Neural cell (in vitro differentiated cells): ENCODE measurements at regions not wholly inside any gene's neighbourhood (a gene's known extent, or its start where the extent isn't known, plus 50 kb on each side); places are given as distances from the start of the nearest gene placed in this dataset.

Experiments used
- H2AFZ ChIP-seq: fragments of 200-600, 300-800 bp; sonication (generic), shearing (Covaris generic); 2 replicates; pipeline ENCODE4 v1.6.0; 2014; ENCODE audit warnings: low read depth, mild to moderate bottlenecking, antibody characterized with exemption, low read length, moderate library complexity
- H3F3A ChIP-seq: fragments of 200-600 bp; shearing (Covaris generic); 2 replicates; pipeline ENCODE4 v1.6.1; 2016; ENCODE audit warnings: mild to moderate bottlenecking, moderate library complexity, mixed read lengths, antibody characterized with exemption, low read length; ENCODE audit not compliant: insufficient read depth, poor library complexity, severe bottlenecking
- H3K27ac ChIP-seq: fragments of 200-600, 300-800 bp; sonication (generic), shearing (Covaris generic); 2 replicates; pipeline ENCODE4 v1.5.1; 2014; ENCODE audit warnings: mild to moderate bottlenecking, low read length, moderate library complexity
- H3K27me3 ChIP-seq: fragments of 300-800, 200-600 bp; sonication (generic), shearing (Covaris generic); 2 replicates; pipeline ENCODE4 v1.6.0; 2014; ENCODE audit warnings: mild to moderate bottlenecking, low read depth, low read length, moderate library complexity; ENCODE audit not compliant: insufficient read depth
- H3K36me3 ChIP-seq: fragments of 300-800, 200-600 bp; sonication (generic), shearing (Covaris generic); 2 replicates; pipeline ENCODE4 v1.5.1; 2014; ENCODE audit warnings: mild to moderate bottlenecking, antibody characterized with exemption, low read length, moderate library complexity; ENCODE audit not compliant: insufficient read depth
- H3K4me2 ChIP-seq: fragments of 300-800, 200-600 bp; sonication (generic), shearing (Covaris generic); 2 replicates; pipeline ENCODE4 v1.6.0; 2014; ENCODE audit warnings: mild to moderate bottlenecking, low read length
- H3K4me3 ChIP-seq: fragments of 300-800, 200-600 bp; sonication (generic), shearing (Covaris generic); 2 replicates; pipeline ENCODE4 v1.5.1; 2014; ENCODE audit warnings: mild to moderate bottlenecking, low read length, moderate library complexity
- H3K79me2 ChIP-seq: fragments of 200-600 bp; shearing (Covaris generic); replicated peaks from 2 replicates; pipeline ENCODE4 v1.6.0; 2014; ENCODE audit warnings: mild to moderate bottlenecking, low read length, moderate library complexity; ENCODE audit not compliant: insufficient read depth
- H3K9ac ChIP-seq: fragments of 300-800, 200-600 bp; sonication (generic), shearing (Covaris generic); 2 replicates; pipeline ENCODE4 v1.6.1; 2016; ENCODE audit warnings: mild to moderate bottlenecking, low read length, mixed read lengths
- H3K9me2 ChIP-seq: fragments of 200-600 bp; shearing (Covaris generic); 2 replicates; pipeline ENCODE4 v1.6.1; 2016; ENCODE audit warnings: mild to moderate bottlenecking, low read length, mixed read lengths; ENCODE audit not compliant: insufficient read depth
- H3K9me3 ChIP-seq: fragments of 200-600, 300-800 bp; sonication (generic), shearing (Covaris generic); 2 replicates; pipeline ENCODE4 v1.6.1; 2016; ENCODE audit warnings: mild to moderate bottlenecking, mixed run types, low read length, moderate library complexity, mixed read lengths
- H4K20me1 ChIP-seq: fragments of 200-600 bp; shearing (Covaris generic); 2 replicates; pipeline ENCODE4 v1.6.1; 2016; ENCODE audit warnings: mild to moderate bottlenecking, mixed run types; ENCODE audit not compliant: insufficient read depth
- EP300 ChIP-seq: fragments of 450-650 bp; conservative IDR thresholded peaks from 2 replicates; pipeline ENCODE4 v1.6.1; 2014; ENCODE audit warnings: antibody characterized with exemption, mild to moderate bottlenecking, moderate library complexity; ENCODE audit not compliant: poor library complexity, severe bottlenecking
- EZH2 ChIP-seq: fragments of 200-600, 300-800 bp; shearing (Covaris generic), sonication (generic); IDR thresholded peaks from 2 replicates; pipeline ENCODE4 v1.6.1; 2014; ENCODE audit warnings: antibody characterized with exemption, low read length, borderline replicate concordance, mild to moderate bottlenecking; ENCODE audit not compliant: insufficient read depth, poor library complexity, severe bottlenecking
- MXI1 ChIP-seq: fragments of 450-650 bp; conservative IDR thresholded peaks from 2 replicates; pipeline ENCODE4 v1.6.1; 2014; ENCODE audit warnings: antibody characterized with exemption, mild to moderate bottlenecking; ENCODE audit not compliant: poor library complexity, severe bottlenecking
- POLR2AphosphoS5 ChIP-seq: IDR thresholded peaks from 2 replicates; pipeline ENCODE4 v1.6.1; 2012
- RAD21 ChIP-seq: fragments of 450-650 bp; conservative IDR thresholded peaks from 2 replicates; pipeline ENCODE4 v1.6.1; 2014; ENCODE audit warnings: antibody characterized with exemption, mild to moderate bottlenecking, moderate library complexity
- SMC3 ChIP-seq: fragments of 450-650 bp; conservative IDR thresholded peaks from 2 replicates; pipeline ENCODE4 v1.6.1; 2014; ENCODE audit warnings: antibody characterized with exemption, mild to moderate bottlenecking, moderate library complexity; ENCODE audit not compliant: poor library complexity
- TAF1 ChIP-seq: IDR thresholded peaks from 2 replicates; pipeline ENCODE4 v1.6.1; 2012; ENCODE audit warnings: low read depth
- TF ChIP-seq, protein P1 (sequence below): IDR thresholded peaks from 2 replicates; pipeline ENCODE4 v1.6.1; 2012; ENCODE audit warnings: borderline replicate concordance
- TF ChIP-seq, protein P2 (sequence below): fragments of 450-650 bp; IDR thresholded peaks from 2 replicates; pipeline ENCODE4 v1.5.1; 2014; ENCODE audit warnings: antibody characterized with exemption, mild to moderate bottlenecking, moderate library complexity; ENCODE audit not compliant: poor library complexity, severe bottlenecking

DNA sequence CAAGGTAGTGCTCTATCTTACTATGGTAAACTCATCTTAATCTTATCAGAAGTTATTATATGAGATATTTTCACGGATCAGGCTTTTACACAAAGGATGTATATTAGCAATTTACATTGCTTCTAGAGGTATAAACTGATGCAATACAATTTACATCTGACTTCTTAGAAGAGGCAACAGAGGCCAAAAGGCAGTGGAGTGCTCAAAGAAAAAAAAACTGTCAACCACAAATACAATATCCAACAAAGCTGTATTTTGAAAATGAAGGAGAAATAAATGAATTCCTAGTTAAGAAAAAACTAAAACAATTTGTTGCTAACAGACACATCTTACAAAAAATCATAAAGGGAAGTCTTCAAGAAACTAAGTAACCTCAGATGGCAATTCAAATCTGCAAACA, 1031.5 kb upstream of the CNTNAP5 start:
- Histone ChIP-seq H3K27me3 (no peaks in the 10 kb centered on the region), H2AFZ (no peak overlapping the region), H3K9me2 (no peaks in the 10 kb centered on the region), H3K79me2 (no peaks in the 10 kb centered on the region), H3K9ac (no peak overlapping the region), H3K27ac (no peak overlapping the region), H3F3A (no peaks in the 10 kb centered on the region), H3K9me3 (no peaks in the 10 kb centered on the region), H3K4me3 (no peak overlapping the region), H3K4me2 (no peak overlapping the region), H3K36me3 (no peaks in the 10 kb centered on the region), H4K20me1 (no peaks in the 10 kb centered on the region)
- TF ChIP-seq SMC3 (no peak), TAF1 (no peak), MXI1 (no peak), POLR2AphosphoS5 (no peak), EP300 (no peak), RAD21 (no peak), EZH2 (no peak)
- TF ChIP-seq, protein P1, sequence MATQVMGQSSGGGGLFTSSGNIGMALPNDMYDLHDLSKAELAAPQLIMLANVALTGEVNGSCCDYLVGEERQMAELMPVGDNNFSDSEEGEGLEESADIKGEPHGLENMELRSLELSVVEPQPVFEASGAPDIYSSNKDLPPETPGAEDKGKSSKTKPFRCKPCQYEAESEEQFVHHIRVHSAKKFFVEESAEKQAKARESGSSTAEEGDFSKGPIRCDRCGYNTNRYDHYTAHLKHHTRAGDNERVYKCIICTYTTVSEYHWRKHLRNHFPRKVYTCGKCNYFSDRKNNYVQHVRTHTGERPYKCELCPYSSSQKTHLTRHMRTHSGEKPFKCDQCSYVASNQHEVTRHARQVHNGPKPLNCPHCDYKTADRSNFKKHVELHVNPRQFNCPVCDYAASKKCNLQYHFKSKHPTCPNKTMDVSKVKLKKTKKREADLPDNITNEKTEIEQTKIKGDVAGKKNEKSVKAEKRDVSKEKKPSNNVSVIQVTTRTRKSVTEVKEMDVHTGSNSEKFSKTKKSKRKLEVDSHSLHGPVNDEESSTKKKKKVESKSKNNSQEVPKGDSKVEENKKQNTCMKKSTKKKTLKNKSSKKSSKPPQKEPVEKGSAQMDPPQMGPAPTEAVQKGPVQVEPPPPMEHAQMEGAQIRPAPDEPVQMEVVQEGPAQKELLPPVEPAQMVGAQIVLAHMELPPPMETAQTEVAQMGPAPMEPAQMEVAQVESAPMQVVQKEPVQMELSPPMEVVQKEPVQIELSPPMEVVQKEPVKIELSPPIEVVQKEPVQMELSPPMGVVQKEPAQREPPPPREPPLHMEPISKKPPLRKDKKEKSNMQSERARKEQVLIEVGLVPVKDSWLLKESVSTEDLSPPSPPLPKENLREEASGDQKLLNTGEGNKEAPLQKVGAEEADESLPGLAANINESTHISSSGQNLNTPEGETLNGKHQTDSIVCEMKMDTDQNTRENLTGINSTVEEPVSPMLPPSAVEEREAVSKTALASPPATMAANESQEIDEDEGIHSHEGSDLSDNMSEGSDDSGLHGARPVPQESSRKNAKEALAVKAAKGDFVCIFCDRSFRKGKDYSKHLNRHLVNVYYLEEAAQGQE = no peak
- TF ChIP-seq, protein P2, sequence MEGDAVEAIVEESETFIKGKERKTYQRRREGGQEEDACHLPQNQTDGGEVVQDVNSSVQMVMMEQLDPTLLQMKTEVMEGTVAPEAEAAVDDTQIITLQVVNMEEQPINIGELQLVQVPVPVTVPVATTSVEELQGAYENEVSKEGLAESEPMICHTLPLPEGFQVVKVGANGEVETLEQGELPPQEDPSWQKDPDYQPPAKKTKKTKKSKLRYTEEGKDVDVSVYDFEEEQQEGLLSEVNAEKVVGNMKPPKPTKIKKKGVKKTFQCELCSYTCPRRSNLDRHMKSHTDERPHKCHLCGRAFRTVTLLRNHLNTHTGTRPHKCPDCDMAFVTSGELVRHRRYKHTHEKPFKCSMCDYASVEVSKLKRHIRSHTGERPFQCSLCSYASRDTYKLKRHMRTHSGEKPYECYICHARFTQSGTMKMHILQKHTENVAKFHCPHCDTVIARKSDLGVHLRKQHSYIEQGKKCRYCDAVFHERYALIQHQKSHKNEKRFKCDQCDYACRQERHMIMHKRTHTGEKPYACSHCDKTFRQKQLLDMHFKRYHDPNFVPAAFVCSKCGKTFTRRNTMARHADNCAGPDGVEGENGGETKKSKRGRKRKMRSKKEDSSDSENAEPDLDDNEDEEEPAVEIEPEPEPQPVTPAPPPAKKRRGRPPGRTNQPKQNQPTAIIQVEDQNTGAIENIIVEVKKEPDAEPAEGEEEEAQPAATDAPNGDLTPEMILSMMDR = no peak

DNA sequence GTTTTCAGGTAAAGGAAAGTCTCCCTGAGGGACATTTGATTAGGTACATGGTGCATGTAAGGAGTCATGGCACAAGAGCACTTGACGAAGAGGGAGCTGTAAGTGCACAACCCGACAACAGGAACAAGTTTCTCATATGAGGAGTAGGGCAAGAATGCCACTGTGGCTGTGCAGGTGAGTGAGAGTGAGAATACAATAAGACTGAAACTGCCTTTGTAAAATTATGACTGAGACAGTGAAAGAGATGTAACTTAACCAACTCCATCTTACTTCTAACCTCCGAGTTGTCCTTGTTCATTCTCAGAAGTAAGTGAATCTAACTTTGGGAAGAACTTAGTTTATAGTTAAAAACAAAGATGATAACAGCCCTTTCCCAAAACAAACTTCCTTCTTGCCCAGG, 1025.8 kb upstream of the CNTNAP5 start:
- Histone ChIP-seq H3F3A (no peaks in the 10 kb centered on the region), H2AFZ (no peak overlapping the region), H3K27me3 (no peaks in the 10 kb centered on the region), H3K79me2 (no peaks in the 10 kb centered on the region), H3K4me2 (no peak overlapping the region), H3K9me3 (no peaks in the 10 kb centered on the region), H3K9ac (no peak overlapping the region), H3K4me3 (no peak overlapping the region), H4K20me1 (no peaks in the 10 kb centered on the region), H3K27ac (no peak overlapping the region), H3K36me3 (no peaks in the 10 kb centered on the region), H3K9me2 (no peaks in the 10 kb centered on the region)
- TF ChIP-seq TAF1 (no peak), EP300 (no peak), RAD21 (no peak)
- TF ChIP-seq, protein P2 = no peak
